ENCODE measurements at regions not wholly inside any gene's neighbourhood (a gene's known extent, or its start where the extent isn't known, plus 50 kb on each side); places are given as distances from the start of the nearest gene placed in this dataset.

- H3K27ac ChIP-seq, result no peak overlapping the region
- in situ Hi-C loops (cut with HindIII; ENCODE audit: low pct_ligation_motif_present, low sequenced_read_pairs), result no loop called here
- H3K36me3 ChIP-seq (replicated peaks), result no peaks in the 10 kb centered on the region
- TF ChIP-seq CTCF (IDR thresholded peaks at IDR 0.05; ENCODE audit: low read depth, low read length, missing control alignments), result no peak
- DNase-seq, result no peak
- no peak overlapping the region for H3K4me3 ChIP-seq (ENCODE audit: low read depth, low read length)
- no peaks in the 10 kb centered on the region for H3K27me3 ChIP-seq (replicated peaks)
These were observed 242.4 kb downstream of the MED10 start for GRCh38 chr5:6135977-6136376.

- H3K27ac ChIP-seq, result no peak overlapping the region
- DNase-seq, result no peak
- in situ Hi-C loops (cut with HindIII; ENCODE audit: low pct_ligation_motif_present, low sequenced_read_pairs), result no loop called here
- no peak for TF ChIP-seq CTCF (IDR thresholded peaks at IDR 0.05; ENCODE audit: low read depth, low read length, missing control alignments)
- H3K4me3 ChIP-seq (ENCODE audit: low read depth, low read length), result no peak overlapping the region
- H3K36me3 ChIP-seq (replicated peaks), result no peaks in the 10 kb centered on the region
- H3K27me3 ChIP-seq (replicated peaks), result no peaks in the 10 kb centered on the region
These were observed 244.1 kb downstream of the MED10 start for GRCh38 chr5:6134281-6134680.

GRCh38 chr5:6125781-6126180 lies 252.6 kb downstream of the MED10 start:
- peak; percentile 1 for DNase-seq
- in situ Hi-C loops (cut with HindIII; ENCODE audit: low pct_ligation_motif_present, low sequenced_read_pairs), result no loop called here
- Histone ChIP-seq H3K4me3 (ENCODE audit: low read depth, low read length) (no peak overlapping the region), H3K36me3 (replicated peaks) (no peaks in the 10 kb centered on the region), H3K27ac (no peak overlapping the region), H3K27me3 (replicated peaks) (no peaks in the 10 kb centered on the region)
- no peak for TF ChIP-seq CTCF (IDR thresholded peaks at IDR 0.05; ENCODE audit: low read depth, low read length, missing control alignments)

- TF ChIP-seq CTCF (IDR thresholded peaks at IDR 0.05; ENCODE audit: low read depth, low read length, missing control alignments), result no peak
- DNase-seq, result no peak
- no peaks in the 10 kb centered on the region for H3K36me3 ChIP-seq (replicated peaks)
- H3K27ac ChIP-seq, result no peak overlapping the region
- in situ Hi-C loops (cut with HindIII; ENCODE audit: low pct_ligation_motif_present, low sequenced_read_pairs), result no loop called here
- H3K27me3 ChIP-seq (replicated peaks), result no peaks in the 10 kb centered on the region
- H3K4me3 ChIP-seq (ENCODE audit: low read depth, low read length), result no peak overlapping the region
These were observed 259.7 kb downstream of the MED10 start for GRCh38 chr5:6118691-6119090.

GRCh38 chr5:6117212-6117611 lies 261.1 kb downstream of the MED10 start:
- H3K4me3 ChIP-seq (ENCODE audit: low read depth, low read length), result no peak overlapping the region
- TF ChIP-seq CTCF (IDR thresholded peaks at IDR 0.05; ENCODE audit: low read depth, low read length, missing control alignments), result no peak
- no peak for DNase-seq
- H3K36me3 ChIP-seq (replicated peaks), result no peaks in the 10 kb centered on the region
- in situ Hi-C loops (cut with HindIII; ENCODE audit: low pct_ligation_motif_present, low sequenced_read_pairs), result no loop called here
- H3K27me3 ChIP-seq (replicated peaks), result no peaks in the 10 kb centered on the region
- H3K27ac ChIP-seq, result no peak overlapping the region

- DNase-seq, result no peak
- TF ChIP-seq CTCF (IDR thresholded peaks at IDR 0.05; ENCODE audit: low read depth, low read length, missing control alignments), result no peak
These were observed 262.5 kb downstream of the MED10 start for GRCh38 chr5:6115852-6116251.

More at GRCh38 chr5:6115852-6116251, 262.5 kb downstream of the MED10 start:
- Histone ChIP-seq H3K27ac (no peak overlapping the region), H3K36me3 (replicated peaks) (no peaks in the 10 kb centered on the region), H3K27me3 (replicated peaks) (no peaks in the 10 kb centered on the region), H3K4me3 (ENCODE audit: low read depth, low read length) (no peak overlapping the region)
- in situ Hi-C loops (cut with HindIII; ENCODE audit: low pct_ligation_motif_present, low sequenced_read_pairs), result no loop called here
